Left lung (tissue), 4 donors: ENCODE measurements at regions not wholly inside any gene's neighbourhood (a gene's known extent, or its start where the extent isn't known, plus 50 kb on each side); places are given as distances from the start of the nearest gene placed in this dataset.

ENCODE experiments used
- ATAC-seq: fragments of 200-7000 bp; cut with Tn5 transposase; one replicate; pipeline ENCODE4 v1.9.1; 2020; ENCODE audit warnings: moderate library complexity
- DNase-seq, 4 donors: peaks; one replicate each; pipeline ENCODE4 v3.0.0-alpha.2; 2013 to 2020
- H3K27ac ChIP-seq, 2 donors: fragments of 200-600 bp; sonication (generic) in 1 of 2; one replicate each; pipeline versions ENCODE4 v1.5.0 to v1.8.0; 2020 to 2021
- H3K27me3 ChIP-seq, 2 donors: fragments of 200-600 bp; sonication (generic) in 1 of 2; one replicate each; pipeline versions ENCODE4 v1.5.0 to v1.8.0; 2020 to 2021
- H3K36me3 ChIP-seq, 2 donors: fragments of 200-600 bp; sonication (generic) in 1 of 2; one replicate each; pipeline versions ENCODE4 v1.5.0 to v1.8.0; 2020 to 2021
- H3K4me1 ChIP-seq, 2 donors: fragments of 200-600 bp; one replicate each; pipeline ENCODE4 v1.8.0; 2021
- H3K4me3 ChIP-seq, 2 donors: fragments of 200-600 bp; sonication (generic) in 1 of 2; one replicate each; pipeline versions ENCODE4 v1.5.0 to v1.8.0; 2020 to 2021; ENCODE audit warnings: mild to moderate bottlenecking in 1 of 2
- H3K9me3 ChIP-seq, 2 donors: fragments of 200-600 bp; sonication (generic) in 1 of 2; one replicate each; pipeline versions ENCODE4 v1.5.0 to v1.8.0; 2020 to 2021
- CTCF ChIP-seq, 2 donors: fragments of 200-600 bp; sonication (generic) in 1 of 2; IDR thresholded peaks; one replicate each; pipeline versions ENCODE4 v1.5.0 to v1.8.0; 2021; ENCODE audit warnings: antibody characterized with exemption in 2 of 2
- intact Hi-C, 2 donors: fragments of 100-400 bp; cut with DNase I; formaldehyde crosslinking; loops; one replicate each; pipeline versions ENCODE4 v1.11.2 to v1.14.2; 2022
- donor health status: DM: no; HTN: yes; CAD: no.
- donor health status: DM: no; HTN: no; CAD: no.

GRCh38 chr5:88322785-88323184, 54.1 kb upstream of the TMEM161B start:
- Histone ChIP-seq H3K27ac (no peak overlapping the region), H3K4me3 (no peak overlapping the region), H3K36me3 (no peaks in the 10 kb centered on the region), H3K27me3 (no peaks in the 10 kb centered on the region), H3K4me1 (no peaks in the 10 kb centered on the region), H3K9me3 (peaks cover 0 to 2% of the 10 kb centered on the region in 2 donors)
- intact Hi-C loops, result no loop called here
- no peak for DNase-seq
- no peak for TF ChIP-seq CTCF (IDR thresholded peaks at IDR 0.05)
- no peak for ATAC-seq
